GM06990 (cell line): ENCODE measurements at regions not wholly inside any gene's neighbourhood (a gene's known extent, or its start where the extent isn't known, plus 50 kb on each side); places are given as distances from the start of the nearest gene placed in this dataset.

Experiments used
- DNase-seq: peaks from one replicate; pipeline ENCODE4 v3.0.0-alpha.2; 2011; ENCODE audit not compliant: insufficient read length; ENCODE audit errors: extremely low read depth
- H3K27me3 ChIP-seq: replicated peaks from 2 replicates; pipeline ENCODE4 v1.6.0; 2011; ENCODE audit warnings: low read length; ENCODE audit not compliant: control insufficient read depth, insufficient read depth
- H3K36me3 ChIP-seq: 2 replicates; pipeline ENCODE4 v1.5.1; 2011; ENCODE audit warnings: low read length; ENCODE audit not compliant: control insufficient read depth, insufficient read depth
- H3K4me3 ChIP-seq: replicated peaks from 2 replicates; pipeline ENCODE4 v1.5.1; 2011; ENCODE audit warnings: low read depth, mild to moderate bottlenecking, control low read depth, low read length
- CTCF ChIP-seq: IDR thresholded peaks from 2 replicates; pipeline ENCODE4 v1.5.1; 2011; ENCODE audit warnings: low read length, control low read depth, mild to moderate bottlenecking, inconsistent platforms; ENCODE audit not compliant: insufficient read depth, poor library complexity, severe bottlenecking

GRCh38 chr9:99555792-99556191 is 265.9 kb upstream of the NR4A3 start:
- H3K4me3 ChIP-seq = no peak overlapping the region
- no peak for DNase-seq
- TF ChIP-seq CTCF = no peak

GRCh38 chr9:99556998-99557397 is 264.7 kb upstream of the NR4A3 start:
- no peak for TF ChIP-seq CTCF
- H3K27me3 ChIP-seq = no peaks in the 10 kb centered on the region
- DNase-seq = no peak
- H3K36me3 ChIP-seq = no peaks in the 10 kb centered on the region
- H3K4me3 ChIP-seq = no peak overlapping the region

More at GRCh38 chr9:99555792-99556191, 265.9 kb upstream of the NR4A3 start:
- Histone ChIP-seq H3K27me3 (no peaks in the 10 kb centered on the region), H3K36me3 (no peaks in the 10 kb centered on the region)

- no peak for DNase-seq
- Histone ChIP-seq H3K36me3 (no peaks in the 10 kb centered on the region), H3K27me3 (no peaks in the 10 kb centered on the region), H3K4me3 (no peak overlapping the region)
- TF ChIP-seq CTCF = no peak
Observed at GRCh38 chr9:99557816-99558215, 263.9 kb upstream of the NR4A3 start.

GRCh38 chr9:99559776-99560175 is 261.9 kb upstream of the NR4A3 start:
- no peaks in the 10 kb centered on the region for H3K27me3 ChIP-seq
- no peak for TF ChIP-seq CTCF
- DNase-seq = no peak
- no peak overlapping the region for H3K4me3 ChIP-seq
- H3K36me3 ChIP-seq = no peaks in the 10 kb centered on the region

- no peak for DNase-seq
- no peak for TF ChIP-seq CTCF
- Histone ChIP-seq H3K27me3 (no peaks in the 10 kb centered on the region), H3K4me3 (no peak overlapping the region), H3K36me3 (no peaks in the 10 kb centered on the region)
Observed at GRCh38 chr9:99560561-99560960, 261.1 kb upstream of the NR4A3 start.

- TF ChIP-seq CTCF = no peak
- DNase-seq = no peak
Observed at GRCh38 chr9:99561509-99561917, 260.2 kb upstream of the NR4A3 start.

More at GRCh38 chr9:99561509-99561917, 260.2 kb upstream of the NR4A3 start:
- Histone ChIP-seq H3K4me3 (no peak overlapping the region), H3K36me3 (no peaks in the 10 kb centered on the region), H3K27me3 (no peaks in the 10 kb centered on the region)
